Esophagus muscularis mucosa (tissue), 4 donors: ENCODE measurements at regions not wholly inside any gene's neighbourhood (a gene's known extent, or its start where the extent isn't known, plus 50 kb on each side); places are given as distances from the start of the nearest gene placed in this dataset.

Experiments
- CTCF ChIP-seq, 3 experiments: fragments of 200-600 bp in 2 of 3; fragments of 450-650 bp in 1 of 3; sonication (generic) in 2 of 3; IDR thresholded peaks; one replicate each; pipeline ENCODE4 v1.5.1; 2017 to 2019; ENCODE audit warnings: antibody characterized with exemption in 3 of 3, mild to moderate bottlenecking in 2 of 3, moderate library complexity in 1 of 3
- EP300 ChIP-seq: sonication (generic); formaldehyde crosslinking; IDR thresholded peaks from one replicate; pipeline ENCODE4 v1.6.1; 2017; ENCODE audit warnings: antibody characterized with exemption
- POLR2A ChIP-seq: fragments of 450-650 bp; IDR thresholded peaks from one replicate; pipeline ENCODE4 v1.6.1; 2017; ENCODE audit warnings: antibody characterized with exemption, moderate library complexity, mild to moderate bottlenecking, low read depth
- POLR2AphosphoS5 ChIP-seq, 2 donors: sonication (generic); formaldehyde crosslinking; IDR thresholded peaks; one replicate each; pipeline ENCODE4 v1.6.1; 2017; ENCODE audit warnings: antibody characterized with exemption in 2 of 2

DNA sequence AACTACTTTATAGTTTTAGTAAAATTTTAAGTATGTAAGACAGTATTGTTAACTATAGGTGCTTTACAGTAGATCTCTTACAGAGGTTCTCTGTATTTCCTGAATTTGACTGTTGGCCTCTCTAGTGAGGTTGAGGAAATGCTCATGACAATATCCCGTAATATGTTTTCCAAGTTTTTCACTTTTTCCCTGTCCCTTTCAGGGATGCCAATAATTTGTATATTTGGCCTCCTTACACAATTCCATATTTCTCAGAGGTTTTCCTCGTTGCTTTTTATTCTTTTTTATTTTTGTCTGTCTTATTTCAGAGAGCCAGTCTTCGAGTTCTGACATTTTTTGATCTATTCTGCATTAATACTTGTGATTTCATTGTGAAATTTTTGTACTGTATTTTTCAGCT is 233.7 kb upstream of the PDE3A start:
- TF ChIP-seq CTCF (IDR thresholded peaks at IDR 0.05) (no peak), POLR2A (no peak), POLR2AphosphoS5 (IDR thresholded peaks at IDR 0.05) (no peak), EP300 (no peak)
